GM12891 (cell line): ENCODE measurements at regions not wholly inside any gene's neighbourhood (a gene's known extent, or its start where the extent isn't known, plus 50 kb on each side); places are given as distances from the start of the nearest gene placed in this dataset.
"Not testable (repeated sequence)": the region's sequence is repeated elsewhere in the genome, so short reads cannot be mapped to it uniquely, and the experiment has no call there.

ENCODE experiments used
- POLR2A ChIP-seq: IDR thresholded peaks from 2 replicates; pipeline ENCODE4 v1.6.1; 2011; ENCODE audit warnings: low read depth, low read length, control low read depth
- POLR2AphosphoS5 ChIP-seq: IDR thresholded peaks from 2 replicates; pipeline ENCODE4 v1.6.1; 2011; ENCODE audit warnings: low read depth, low read length, control low read depth
- SPI1 ChIP-seq: IDR thresholded peaks from 2 replicates; pipeline ENCODE4 v1.6.1; 2011; ENCODE audit warnings: low read depth, low read length, control low read depth
- TAF1 ChIP-seq: IDR thresholded peaks from 2 replicates; pipeline ENCODE4 v1.6.1; 2011; ENCODE audit warnings: low read depth, low read length, control low read depth

- not testable (repeated sequence) for TF ChIP-seq POLR2A, TAF1, POLR2AphosphoS5, SPI1
Measured at GRCh38 chr1:188757747-188758146, 1719.9 kb downstream of the BRINP3 start.
